Mucosa of descending colon (tissue), 3 donors: ENCODE measurements at regions not wholly inside any gene's neighbourhood (a gene's known extent, or its start where the extent isn't known, plus 50 kb on each side); places are given as distances from the start of the nearest gene placed in this dataset.

Experiments
- ATAC-seq: fragments of 200-7000 bp; cut with Tn5 transposase; one replicate; pipeline ENCODE4 v1.9.1; 2020; ENCODE audit warnings: mild to moderate bottlenecking, moderate library complexity
- DNase-seq, 3 donors: peaks; one replicate each; pipeline ENCODE4 v3.0.0-alpha.2; 2020
- H3K36me3 ChIP-seq: fragments of 200-600 bp; one replicate; pipeline ENCODE4 v1.8.0; 2021; ENCODE audit warnings: low read depth, mild to moderate bottlenecking
- H3K4me1 ChIP-seq: fragments of 200-600 bp; one replicate; pipeline ENCODE4 v1.8.0; 2021; ENCODE audit warnings: low read depth, mild to moderate bottlenecking
- H3K4me3 ChIP-seq: fragments of 200-600 bp; one replicate; pipeline ENCODE4 v1.8.0; 2021; ENCODE audit warnings: mild to moderate bottlenecking
- H3K9me3 ChIP-seq: fragments of 200-600 bp; one replicate; pipeline ENCODE4 v1.8.0; 2021; ENCODE audit warnings: mild to moderate bottlenecking
- CTCF ChIP-seq: fragments of 200-600 bp; IDR thresholded peaks from one replicate; pipeline ENCODE4 v1.8.0; 2022; ENCODE audit warnings: antibody characterized with exemption, mild to moderate bottlenecking
- intact Hi-C, 2 donors: fragments of 100-400 bp; cut with DNase I in 1 of 2; cut with micrococcal nuclease in 1 of 2; formaldehyde crosslinking; loops; one replicate each; pipeline versions ENCODE4 v1.11.0 to v1.11.1; 2022; cut with DNase I, micrococcal nuclease
- donor health status: DM: no; HTN: no; CAD: no; lungs with moderate emphysema.
- donor health status: DM: no; HTN: no; CAD: no.
- donor health status: DM: no; HTN: yes; CAD: no.

GRCh38 chr5:11998397-11998796 lies 94.2 kb upstream of the CTNND2 start:
- TF ChIP-seq CTCF, result no peak
- no peaks in the 10 kb centered on the region for H3K36me3 ChIP-seq

GRCh38 chr5:11997942-11998341 lies 93.7 kb upstream of the CTNND2 start:
- no peaks in the 10 kb centered on the region for H3K36me3 ChIP-seq
- intact Hi-C loops, result no loop called here
- no peak for DNase-seq
- no peak for TF ChIP-seq CTCF
- no peak for ATAC-seq
- no peaks in the 10 kb centered on the region for H3K9me3 ChIP-seq
- no peaks in the 10 kb centered on the region for H3K4me1 ChIP-seq
- no peak overlapping the region for H3K4me3 ChIP-seq

More at GRCh38 chr5:11998397-11998796, 94.2 kb upstream of the CTNND2 start:
- ATAC-seq, result no peak
- H3K4me1 ChIP-seq, result no peaks in the 10 kb centered on the region
- no peaks in the 10 kb centered on the region for H3K9me3 ChIP-seq
- DNase-seq, result no peak
- intact Hi-C loops, result no loop called here
- H3K4me3 ChIP-seq, result no peak overlapping the region

- Histone ChIP-seq H3K36me3 (no peaks in the 10 kb centered on the region), H3K9me3 (no peaks in the 10 kb centered on the region), H3K4me1 (no peaks in the 10 kb centered on the region), H3K4me3 (no peak overlapping the region)
- DNase-seq (no peak), ATAC-seq (no peak)
- intact Hi-C loops, result no loop called here
- TF ChIP-seq CTCF, result no peak
Observed at GRCh38 chr5:11992518-11992917, 88.3 kb upstream of the CTNND2 start.

GRCh38 chr5:11985993-11986392 lies 81.7 kb upstream of the CTNND2 start:
- TF ChIP-seq CTCF, result no peak
- Histone ChIP-seq H3K4me3 (no peak overlapping the region), H3K9me3 (no peaks in the 10 kb centered on the region)

GRCh38 chr5:11984196-11984595 lies 80.0 kb upstream of the CTNND2 start:
- H3K4me3 ChIP-seq, result no peak overlapping the region
- ATAC-seq (no peak), DNase-seq (no peak)
- no peaks in the 10 kb centered on the region for H3K4me1 ChIP-seq
- TF ChIP-seq CTCF, result no peak
- H3K9me3 ChIP-seq, result no peaks in the 10 kb centered on the region
- H3K36me3 ChIP-seq, result no peaks in the 10 kb centered on the region
- intact Hi-C loops, result no loop called here

More at GRCh38 chr5:11985993-11986392, 81.7 kb upstream of the CTNND2 start:
- H3K36me3 ChIP-seq, result no peaks in the 10 kb centered on the region
- DNase-seq (no peak), ATAC-seq (no peak)
- intact Hi-C loops, result no loop called here
- H3K4me1 ChIP-seq, result no peaks in the 10 kb centered on the region

GRCh38 chr5:11981986-11982385 lies 77.7 kb upstream of the CTNND2 start:
- no peak for ATAC-seq
- Histone ChIP-seq H3K4me1 (no peaks in the 10 kb centered on the region), H3K4me3 (no peak overlapping the region), H3K9me3 (no peaks in the 10 kb centered on the region), H3K36me3 (no peaks in the 10 kb centered on the region)
- TF ChIP-seq CTCF, result no peak
- intact Hi-C loops, result no loop called here
- DNase-seq, result no peak
